ENCODE measurements at regions not wholly inside any gene's neighbourhood (a gene's known extent, or its start where the extent isn't known, plus 50 kb on each side); places are given as distances from the start of the nearest gene placed in this dataset.

DNA sequence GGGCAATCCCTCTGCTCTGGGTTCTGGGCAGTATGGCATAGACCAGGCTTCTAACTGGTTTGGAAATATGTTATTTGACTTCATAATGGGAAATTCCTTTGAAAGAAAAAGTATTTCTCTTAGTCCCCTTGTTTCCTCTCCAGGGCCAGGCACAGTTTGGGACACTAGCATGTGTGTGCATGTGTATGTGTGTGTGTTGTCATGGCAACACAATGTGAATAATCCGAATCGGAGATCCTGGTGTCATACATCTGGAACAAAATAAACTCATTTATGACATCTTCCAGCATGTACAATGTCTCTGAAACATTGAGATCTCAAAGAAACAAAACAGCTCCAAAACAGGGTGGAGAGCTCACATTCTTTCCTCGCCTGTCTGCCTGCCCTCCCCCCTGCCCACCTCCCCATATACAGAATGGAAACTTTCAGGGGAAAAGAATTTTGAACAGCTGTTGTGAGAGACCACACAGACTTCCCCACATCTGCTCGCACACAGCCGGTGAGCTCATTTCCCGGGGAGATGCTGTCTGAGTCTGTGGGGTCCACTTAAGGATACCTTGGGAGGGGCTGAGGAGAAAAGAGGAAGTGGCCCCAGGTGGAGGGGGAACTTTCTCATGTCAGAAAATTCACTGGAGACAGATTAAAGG, 55.5 kb upstream of the PARP11 start:
- Histone ChIP-seq H3K9me2 (ENCODE audit: insufficient read depth, low read length) (no peaks in the 10 kb centered on the region), H3K4me1 (ENCODE audit: insufficient read depth, low read length, poor library complexity, severe bottlenecking) (no peaks in the 10 kb centered on the region), H3K79me2 (ENCODE audit: insufficient read depth, low read depth, low read length) (no peaks in the 10 kb centered on the region), H3K4me3 (ENCODE audit: low read depth, low read length, poor library complexity, severe bottlenecking) (no peak overlapping the region), H3K4me2 (ENCODE audit: low read length) (no peak overlapping the region), H3K27ac (ENCODE audit: low read depth, low read length, poor library complexity, severe bottlenecking) (no peak overlapping the region), H4K20me1 (ENCODE audit: insufficient read depth, low read length) (no peaks in the 10 kb centered on the region), H3K9me3 (ENCODE audit: low read length) (no peaks in the 10 kb centered on the region), H3K36me3 (ENCODE audit: insufficient read depth, low read length) (no peaks in the 10 kb centered on the region), H2AFZ (ENCODE audit: low read length) (no peak overlapping the region)
- intact Hi-C loops (cut with micrococcal nuclease; ENCODE audit: unreplicated experiment): no loop called here
- BruUV-seq (replicated peaks): no TSS peak
- CTCF ChIA-PET (ENCODE audit: unreplicated experiment): no interaction called here
- TF ChIP-seq EZH2phosphoT487 (IDR thresholded peaks at IDR 0.05; ENCODE audit: borderline replicate concordance, low read depth, low read length): no peak
- TF ChIP-seq, protein P1, sequence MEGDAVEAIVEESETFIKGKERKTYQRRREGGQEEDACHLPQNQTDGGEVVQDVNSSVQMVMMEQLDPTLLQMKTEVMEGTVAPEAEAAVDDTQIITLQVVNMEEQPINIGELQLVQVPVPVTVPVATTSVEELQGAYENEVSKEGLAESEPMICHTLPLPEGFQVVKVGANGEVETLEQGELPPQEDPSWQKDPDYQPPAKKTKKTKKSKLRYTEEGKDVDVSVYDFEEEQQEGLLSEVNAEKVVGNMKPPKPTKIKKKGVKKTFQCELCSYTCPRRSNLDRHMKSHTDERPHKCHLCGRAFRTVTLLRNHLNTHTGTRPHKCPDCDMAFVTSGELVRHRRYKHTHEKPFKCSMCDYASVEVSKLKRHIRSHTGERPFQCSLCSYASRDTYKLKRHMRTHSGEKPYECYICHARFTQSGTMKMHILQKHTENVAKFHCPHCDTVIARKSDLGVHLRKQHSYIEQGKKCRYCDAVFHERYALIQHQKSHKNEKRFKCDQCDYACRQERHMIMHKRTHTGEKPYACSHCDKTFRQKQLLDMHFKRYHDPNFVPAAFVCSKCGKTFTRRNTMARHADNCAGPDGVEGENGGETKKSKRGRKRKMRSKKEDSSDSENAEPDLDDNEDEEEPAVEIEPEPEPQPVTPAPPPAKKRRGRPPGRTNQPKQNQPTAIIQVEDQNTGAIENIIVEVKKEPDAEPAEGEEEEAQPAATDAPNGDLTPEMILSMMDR (conservative IDR thresholded peaks at IDR 0.05; ENCODE audit: low read length): no peak
- POLR2A ChIA-PET: interaction anchor here (0.5 to 0.7 kb wide), 2 partner anchors 89 to 447 kb away, joined by 3 read pairs; no protein-coding TSS in a partner anchor
- DNase-seq (ENCODE audit: low spot score): no peak

DNA sequence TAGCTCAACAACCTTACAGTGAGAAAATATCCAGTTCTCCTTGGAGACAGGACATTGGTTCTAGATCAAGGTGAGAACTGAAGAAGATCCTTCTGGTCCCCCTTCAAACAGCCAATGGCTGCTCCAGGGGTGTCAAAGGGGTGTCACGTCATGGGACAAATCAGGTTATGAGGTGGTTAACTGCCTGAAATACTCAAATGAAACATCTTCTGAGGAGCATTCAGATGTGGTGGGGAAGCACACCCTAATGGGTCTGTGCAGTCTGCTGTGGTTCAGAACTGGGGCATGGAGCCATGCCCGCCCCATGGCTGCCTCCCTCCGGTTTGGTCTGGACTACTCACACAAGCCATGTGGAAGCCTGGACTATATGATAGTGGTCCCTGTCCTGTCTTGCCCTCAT, 52.4 kb upstream of the PARP11 start:
- CTCF ChIA-PET (ENCODE audit: unreplicated experiment): no interaction called here
- Histone ChIP-seq H3K4me2 (ENCODE audit: low read length) (no peak overlapping the region), H3K27ac (ENCODE audit: low read depth, low read length, poor library complexity, severe bottlenecking) (no peak overlapping the region), H3K9me3 (ENCODE audit: low read length) (no peaks in the 10 kb centered on the region), H3K79me2 (ENCODE audit: insufficient read depth, low read depth, low read length) (no peaks in the 10 kb centered on the region), H3K4me3 (ENCODE audit: low read depth, low read length, poor library complexity, severe bottlenecking) (no peak overlapping the region), H4K20me1 (ENCODE audit: insufficient read depth, low read length) (no peaks in the 10 kb centered on the region), H2AFZ (ENCODE audit: low read length) (no peak overlapping the region), H3K9me2 (ENCODE audit: insufficient read depth, low read length) (no peaks in the 10 kb centered on the region), H3K36me3 (ENCODE audit: insufficient read depth, low read length) (no peaks in the 10 kb centered on the region), H3K4me1 (ENCODE audit: insufficient read depth, low read length, poor library complexity, severe bottlenecking) (no peaks in the 10 kb centered on the region)
- POLR2A ChIA-PET: no interaction called here
- intact Hi-C loops (cut with micrococcal nuclease; ENCODE audit: unreplicated experiment): no loop called here
- no peak for DNase-seq (ENCODE audit: low spot score)
- BruUV-seq (replicated peaks): no TSS peak
- TF ChIP-seq, protein P1 (conservative IDR thresholded peaks at IDR 0.05; ENCODE audit: low read length): no peak
- TF ChIP-seq EZH2phosphoT487 (IDR thresholded peaks at IDR 0.05; ENCODE audit: borderline replicate concordance, low read depth, low read length): no peak

DNA sequence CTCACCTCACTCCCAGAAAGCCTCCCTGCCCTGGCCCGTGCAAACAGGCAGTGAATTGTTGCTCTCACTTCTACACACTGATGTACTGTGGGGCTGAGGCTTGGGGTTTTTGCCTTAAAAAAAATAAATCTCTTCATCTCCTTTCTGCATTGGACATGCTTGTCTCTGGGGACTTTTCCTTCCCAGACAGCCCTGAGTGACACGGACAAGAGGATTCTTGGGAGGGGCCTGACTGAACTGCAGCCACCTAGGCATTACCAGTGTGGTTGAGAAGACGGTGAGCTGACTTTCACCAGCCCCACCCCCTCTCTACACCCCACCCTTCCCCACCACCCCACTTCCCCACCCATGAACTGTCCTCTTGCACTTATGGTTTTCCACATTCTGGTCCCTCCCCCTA, 51.6 kb upstream of the PARP11 start:
- no peak for DNase-seq (ENCODE audit: low spot score)
- TF ChIP-seq, protein P1 (conservative IDR thresholded peaks at IDR 0.05; ENCODE audit: low read length): no peak
- no peak for TF ChIP-seq EZH2phosphoT487 (IDR thresholded peaks at IDR 0.05; ENCODE audit: borderline replicate concordance, low read depth, low read length)
- Histone ChIP-seq H2AFZ (ENCODE audit: low read length) (no peak overlapping the region), H3K4me2 (ENCODE audit: low read length) (no peak overlapping the region), H3K27ac (ENCODE audit: low read depth, low read length, poor library complexity, severe bottlenecking) (no peak overlapping the region), H3K36me3 (ENCODE audit: insufficient read depth, low read length) (no peaks in the 10 kb centered on the region), H3K4me1 (ENCODE audit: insufficient read depth, low read length, poor library complexity, severe bottlenecking) (no peaks in the 10 kb centered on the region), H3K4me3 (ENCODE audit: low read depth, low read length, poor library complexity, severe bottlenecking) (no peak overlapping the region), H3K9me3 (ENCODE audit: low read length) (no peaks in the 10 kb centered on the region), H3K9me2 (ENCODE audit: insufficient read depth, low read length) (no peaks in the 10 kb centered on the region), H4K20me1 (ENCODE audit: insufficient read depth, low read length) (no peaks in the 10 kb centered on the region), H3K79me2 (ENCODE audit: insufficient read depth, low read depth, low read length) (no peaks in the 10 kb centered on the region)
- no TSS peak for BruUV-seq (replicated peaks)
- POLR2A ChIA-PET: no interaction called here
- CTCF ChIA-PET (ENCODE audit: unreplicated experiment): no interaction called here
- intact Hi-C loops (cut with micrococcal nuclease; ENCODE audit: unreplicated experiment): no loop called here
